NCI-H2107 (cell line): ENCODE measurements at regions not wholly inside any gene's neighbourhood (a gene's known extent, or its start where the extent isn't known, plus 50 kb on each side); places are given as distances from the start of the nearest gene placed in this dataset.

Source experiments
- DNase-seq: peaks from one replicate; lab custom pipeline; 2025; lab: John Stamatoyannopoulos, UW

DNA sequence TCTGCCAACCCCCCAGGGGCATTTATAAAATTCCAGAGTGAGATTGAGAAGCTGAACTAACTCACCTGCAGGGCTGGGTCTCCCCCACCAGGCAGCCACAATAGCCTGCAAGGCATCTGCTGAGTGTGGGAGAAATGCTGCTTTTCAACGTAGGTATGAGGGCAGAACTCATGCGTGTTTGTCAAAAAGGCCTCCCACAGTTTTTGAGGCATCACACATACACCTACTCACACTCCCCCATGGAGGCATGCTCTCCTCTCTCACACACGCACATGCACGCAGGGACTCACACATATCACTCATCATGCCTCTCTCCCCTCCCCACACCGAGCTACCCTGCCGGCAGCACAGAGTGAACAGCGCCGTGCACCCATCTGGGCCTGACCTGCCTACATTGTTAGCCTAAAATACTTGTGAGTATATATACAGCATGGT lies 390.5 kb downstream of the FGF9 start:
- no peak for DNase-seq

DNA sequence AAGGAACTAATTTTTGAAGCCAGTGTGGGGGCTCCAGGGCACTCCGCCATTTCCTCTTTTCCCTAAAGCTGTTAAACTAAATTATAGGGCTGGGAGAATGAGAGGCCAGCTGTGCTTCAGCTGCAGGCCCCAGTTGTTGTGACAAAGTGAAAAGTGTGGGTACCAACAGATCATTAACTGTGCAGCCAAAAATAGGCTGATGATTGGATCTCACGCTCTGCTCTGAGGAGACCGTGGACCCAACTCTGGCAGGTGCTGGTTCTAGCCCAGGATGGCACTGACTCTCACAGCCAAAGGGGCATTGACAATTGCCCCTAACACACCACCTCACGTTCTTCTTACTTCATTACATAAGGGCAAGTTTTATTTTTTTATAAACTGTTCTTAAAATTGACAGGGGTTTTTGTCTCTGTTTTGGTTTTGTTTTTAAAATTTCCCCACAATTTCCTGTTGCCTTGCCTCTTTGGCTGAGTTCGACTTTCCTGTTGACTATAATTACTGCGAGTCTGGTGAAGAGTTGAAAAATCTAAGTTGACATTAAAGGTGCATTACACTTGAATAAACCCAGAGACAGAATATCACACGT lies 391.0 kb downstream of the FGF9 start:
- DNase-seq: no peak

- DNase-seq: no peak
These were observed 391.8 kb downstream of the FGF9 start for GRCh38 chr13:22062478-22063205.

- DNase-seq: no peak
These were observed 392.7 kb downstream of the FGF9 start for GRCh38 chr13:22063416-22064124.

GRCh38 chr13:22064854-22065620 lies 394.2 kb downstream of the FGF9 start:
- no peak for DNase-seq

- DNase-seq: no peak
These were observed 402.8 kb downstream of the FGF9 start for GRCh38 chr13:22073718-22074117.

DNA sequence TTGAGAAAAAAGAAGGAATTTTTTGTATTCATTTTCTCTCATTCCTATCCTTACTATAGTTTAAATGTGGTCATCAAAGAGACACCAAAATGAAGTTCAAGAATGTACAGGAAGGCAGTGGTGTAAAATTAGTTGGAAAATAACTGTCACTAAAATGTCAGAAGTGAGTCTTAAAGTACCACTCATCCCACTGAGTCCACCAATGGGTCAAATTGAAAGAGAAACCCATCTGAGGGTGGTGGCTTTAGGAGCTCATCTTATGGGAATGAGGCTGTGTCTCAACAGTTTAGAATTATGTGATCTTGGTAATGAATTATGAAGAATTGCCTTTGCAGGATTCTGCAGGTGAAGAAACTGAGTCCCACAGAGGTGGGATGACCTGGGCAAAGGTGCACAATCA lies 403.5 kb downstream of the FGF9 start:
- no peak for DNase-seq

- DNase-seq: no peak
These were observed 405.8 kb downstream of the FGF9 start for GRCh38 chr13:22076658-22077057.

DNA sequence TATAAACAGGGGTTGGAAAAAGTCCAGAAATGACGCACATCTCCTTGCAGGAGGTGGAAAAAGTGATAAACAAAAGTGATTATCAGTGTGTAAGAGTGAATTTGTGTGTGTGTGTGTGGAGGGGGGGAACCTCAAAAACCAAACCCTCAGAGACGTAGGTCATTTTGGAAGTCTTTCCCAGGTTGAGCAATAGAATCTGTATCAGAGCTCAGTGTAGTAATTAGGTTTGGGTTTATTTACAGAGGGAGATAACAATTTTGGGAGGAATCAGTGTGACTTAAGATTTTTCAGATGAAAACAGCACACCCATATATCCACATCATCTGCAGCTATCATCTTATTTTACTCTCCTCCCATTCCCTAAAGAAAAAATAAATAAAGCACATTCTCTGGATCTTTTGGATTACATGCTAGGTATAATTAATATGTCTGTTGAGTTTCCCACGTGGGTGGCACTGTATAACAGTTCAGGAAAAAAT lies 406.4 kb downstream of the FGF9 start:
- no peak for DNase-seq

- DNase-seq: no peak
These were observed 406.9 kb downstream of the FGF9 start for GRCh38 chr13:22077764-22078163.

GRCh38 chr13:22079961-22080360 lies 409.1 kb downstream of the FGF9 start:
- no peak for DNase-seq

- DNase-seq: no peak
These were observed 410.0 kb downstream of the FGF9 start for GRCh38 chr13:22080832-22081231.

DNA sequence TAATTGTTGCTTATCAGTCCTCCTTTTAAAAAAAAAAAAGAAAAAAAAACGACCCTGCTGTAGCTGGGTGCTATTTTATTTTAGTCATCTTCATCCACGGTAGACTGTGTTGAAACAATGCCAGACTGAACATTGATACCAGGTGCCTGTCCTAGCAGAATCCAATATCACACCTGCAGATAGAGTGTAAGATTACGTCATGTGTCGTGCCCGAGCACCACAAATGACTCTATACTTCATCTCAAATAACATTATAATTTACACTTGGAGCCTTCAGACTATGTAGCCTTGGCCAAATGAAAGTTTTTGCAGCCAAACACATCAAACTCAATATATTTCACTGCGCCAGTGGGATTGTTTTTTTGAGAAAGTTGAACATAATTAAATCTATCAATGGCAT lies 410.6 kb downstream of the FGF9 start:
- peak; percentile 20 for DNase-seq

- no peak for DNase-seq
These were observed 411.2 kb downstream of the FGF9 start for GRCh38 chr13:22082030-22082429.

GRCh38 chr13:22082437-22083100 lies 411.7 kb downstream of the FGF9 start:
- no peak for DNase-seq

GRCh38 chr13:22085001-22085400 lies 414.1 kb downstream of the FGF9 start:
- no peak for DNase-seq

DNA sequence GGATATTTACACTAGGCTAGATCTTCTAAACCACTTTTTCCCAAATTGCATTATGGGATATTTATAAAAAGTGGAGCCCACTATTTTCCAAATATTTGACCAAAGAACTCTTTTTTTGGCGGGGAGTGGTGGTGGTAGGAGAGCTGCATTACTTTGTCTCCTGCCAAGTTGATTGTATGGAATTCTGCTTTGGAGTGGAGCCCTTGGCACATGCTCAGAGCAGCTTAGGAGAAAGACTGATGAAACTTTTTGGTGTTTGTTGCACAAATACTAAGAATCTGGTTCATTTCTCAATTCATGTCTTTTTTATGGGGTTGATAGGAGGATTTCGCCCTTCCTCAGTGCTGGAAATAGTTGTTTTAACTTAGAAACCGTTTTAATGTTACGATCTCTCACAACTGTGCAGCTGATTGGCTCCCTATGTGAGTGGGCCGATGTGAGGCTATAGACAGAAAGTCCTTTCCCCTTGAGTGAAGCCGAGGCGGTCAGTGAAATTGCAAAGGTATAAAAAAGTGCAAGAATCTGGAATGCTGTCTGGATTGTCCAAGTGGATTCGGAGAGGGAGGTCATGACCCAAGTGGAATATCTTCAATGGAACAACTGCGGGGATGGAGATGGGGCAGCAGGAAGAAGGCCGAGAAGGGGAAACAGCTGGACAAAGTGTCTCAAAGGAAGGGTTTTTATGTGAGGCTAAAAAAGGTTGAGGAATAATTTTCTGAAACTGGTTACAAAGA lies 415.9 kb downstream of the FGF9 start:
- DNase-seq: no peak

DNA sequence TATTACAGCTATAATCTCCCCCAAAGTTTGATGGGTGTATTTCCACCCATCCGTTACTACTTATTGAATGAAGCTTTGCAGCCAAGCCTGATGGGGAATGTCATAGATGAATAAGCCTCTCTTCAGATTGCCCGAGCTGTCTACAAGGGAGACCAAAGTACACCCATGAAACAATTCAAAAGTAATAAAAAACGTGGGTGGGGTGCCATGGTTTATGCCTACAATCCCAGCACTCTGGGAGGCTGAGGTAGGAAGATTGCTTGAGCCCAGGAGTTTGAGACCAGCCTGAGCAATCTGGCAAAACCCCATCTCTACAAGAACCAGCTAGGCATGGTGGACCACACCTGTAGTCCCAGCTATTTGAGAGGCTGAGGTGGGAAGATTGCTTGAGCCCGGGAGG lies 419.2 kb downstream of the FGF9 start:
- DNase-seq: no peak

GRCh38 chr13:22091222-22091970 lies 420.5 kb downstream of the FGF9 start:
- DNase-seq: no peak

GRCh38 chr13:22091971-22092300 lies 421.1 kb downstream of the FGF9 start:
- DNase-seq: no peak
